ENCODE measurements at regions not wholly inside any gene's neighbourhood (a gene's known extent, or its start where the extent isn't known, plus 50 kb on each side); places are given as distances from the start of the nearest gene placed in this dataset.

DNA sequence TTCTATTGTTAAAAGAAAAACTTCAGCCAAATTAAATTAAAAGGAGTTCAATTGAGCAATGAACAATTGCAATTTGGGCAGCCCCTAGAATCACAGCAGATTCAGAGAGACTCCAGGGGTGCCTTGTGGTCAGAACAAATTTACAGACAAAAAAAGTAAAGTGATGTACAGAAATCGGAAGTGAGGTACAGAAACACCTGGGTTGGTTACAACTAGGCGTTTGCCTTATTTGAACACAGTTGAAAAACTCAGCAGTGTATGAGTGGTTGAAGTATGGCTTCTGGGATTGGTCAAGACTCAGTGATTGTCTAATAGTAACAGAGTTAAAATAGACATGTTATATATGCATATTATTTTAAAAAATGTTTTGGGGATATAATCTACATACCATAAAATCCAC, 98.5 kb upstream of the ZSWIM2 start:
- TF ChIP-seq, protein P1, sequence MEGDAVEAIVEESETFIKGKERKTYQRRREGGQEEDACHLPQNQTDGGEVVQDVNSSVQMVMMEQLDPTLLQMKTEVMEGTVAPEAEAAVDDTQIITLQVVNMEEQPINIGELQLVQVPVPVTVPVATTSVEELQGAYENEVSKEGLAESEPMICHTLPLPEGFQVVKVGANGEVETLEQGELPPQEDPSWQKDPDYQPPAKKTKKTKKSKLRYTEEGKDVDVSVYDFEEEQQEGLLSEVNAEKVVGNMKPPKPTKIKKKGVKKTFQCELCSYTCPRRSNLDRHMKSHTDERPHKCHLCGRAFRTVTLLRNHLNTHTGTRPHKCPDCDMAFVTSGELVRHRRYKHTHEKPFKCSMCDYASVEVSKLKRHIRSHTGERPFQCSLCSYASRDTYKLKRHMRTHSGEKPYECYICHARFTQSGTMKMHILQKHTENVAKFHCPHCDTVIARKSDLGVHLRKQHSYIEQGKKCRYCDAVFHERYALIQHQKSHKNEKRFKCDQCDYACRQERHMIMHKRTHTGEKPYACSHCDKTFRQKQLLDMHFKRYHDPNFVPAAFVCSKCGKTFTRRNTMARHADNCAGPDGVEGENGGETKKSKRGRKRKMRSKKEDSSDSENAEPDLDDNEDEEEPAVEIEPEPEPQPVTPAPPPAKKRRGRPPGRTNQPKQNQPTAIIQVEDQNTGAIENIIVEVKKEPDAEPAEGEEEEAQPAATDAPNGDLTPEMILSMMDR (IDR thresholded peaks at IDR 0.05) = no peak
- TF ChIP-seq POLR2A (IDR thresholded peaks at IDR 0.05) = no peak

Data from tibial nerve (tissue), 3 donors.